ENCODE measurements at regions not wholly inside any gene's neighbourhood (a gene's known extent, or its start where the extent isn't known, plus 50 kb on each side); places are given as distances from the start of the nearest gene placed in this dataset.

GRCh38 chr18:24534737-24535136, 74.3 kb downstream of the HRH4 start:
- Histone ChIP-seq H3K9ac (ENCODE audit: low read depth in 1 of 2, low read length in 2 of 2) (no peak overlapping the region), H3K27me3 (ENCODE audit: control insufficient read depth in 4 of 4, insufficient read depth in 4 of 4, low read length in 3 of 4) (peaks cover 0 to 3% (median under 1%) of the 10 kb centered on the region in 4 donors), H3K4me3 (ENCODE audit: low read depth in 1 of 3, low read length in 3 of 3) (no peak overlapping the region), H3K27ac (ENCODE audit: low read depth in 1 of 2, low read length in 2 of 2) (no peak overlapping the region), H3K9me3 (ENCODE audit: control insufficient read depth in 4 of 4, low read length in 3 of 4) (no peaks in the 10 kb centered on the region), H3K36me3 (ENCODE audit: control insufficient read depth in 4 of 4, insufficient read depth in 3 of 4, low read depth in 1 of 4, low read length in 3 of 4) (no peaks in the 10 kb centered on the region), H3K4me1 (ENCODE audit: control insufficient read depth in 4 of 4, insufficient read depth in 4 of 4, low read length in 3 of 4) (no peaks in the 10 kb centered on the region)
- TF ChIP-seq EGR1 (IDR thresholded peaks at IDR 0.05; ENCODE audit: low read depth in 2 of 2) (no peak), HNF4G (IDR thresholded peaks at IDR 0.05) (no peak), FOXA1 (IDR thresholded peaks at IDR 0.05) (no peak), HNF4A (conservative IDR thresholded peaks at IDR 0.05) (no peak), MAX (IDR thresholded peaks at IDR 0.05) (no peak), ATF3 (IDR thresholded peaks at IDR 0.05) (no peak), YY1 (IDR thresholded peaks at IDR 0.05) (no peak), SP1 (IDR thresholded peaks at IDR 0.05) (no peak), GABPA (IDR thresholded peaks at IDR 0.05 in 1 of 2, conservative IDR thresholded peaks at IDR 0.05 in 1 of 2) (no peak), FOXA2 (IDR thresholded peaks at IDR 0.05) (no peak), RXRA (IDR thresholded peaks at IDR 0.05) (no peak), NR2F2 (IDR thresholded peaks at IDR 0.05) (no peak), RAD21 (IDR thresholded peaks at IDR 0.05) (no peak), CTCF (IDR thresholded peaks at IDR 0.05; ENCODE audit: low read depth, low read length, missing input control) (no peak), JUND (IDR thresholded peaks at IDR 0.05) (no peak), REST (IDR thresholded peaks at IDR 0.05) (no peak), ZBTB33 (IDR thresholded peaks at IDR 0.05) (no peak)
- no peak for DNase-seq (ENCODE audit: low spot score)
- 79% methylated on average over 4 of the region's 4 CpGs for WGBS

Data from liver (tissue), 8 donors.